ENCODE measurements at regions not wholly inside any gene's neighbourhood (a gene's known extent, or its start where the extent isn't known, plus 50 kb on each side); places are given as distances from the start of the nearest gene placed in this dataset.
A peak's percentile ranks its signal among the peaks of the same experiment; 100 is the strongest.

DNA sequence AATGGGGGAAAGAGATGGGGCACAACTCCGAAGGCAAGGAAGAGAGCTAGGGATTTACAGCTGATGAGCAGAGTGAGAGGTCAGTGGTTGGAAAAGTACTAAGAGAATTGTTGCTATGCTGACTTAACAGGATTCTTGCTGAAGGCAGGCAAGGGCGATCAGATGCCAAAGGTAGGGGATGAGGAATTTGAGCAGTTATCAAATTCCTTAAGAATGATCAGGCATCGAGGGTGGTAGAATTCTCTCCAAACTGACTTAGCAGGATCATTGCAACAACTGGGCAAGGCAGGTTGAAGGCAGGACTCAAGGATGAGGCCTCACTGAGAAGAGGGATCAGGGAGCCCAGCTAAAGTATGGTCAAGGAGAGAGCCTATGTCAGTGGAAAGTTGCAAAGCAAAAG lies 171.0 kb downstream of the HSD17B3 start:
- intact Hi-C loops (cut with DNase I; ENCODE audit: low total_unique reads) = no loop called here
- 90 to 97% (median 95%) methylated on average over 3 of the region's 3 CpGs for WGBS, 5 donors
- Histone ChIP-seq H3K36me3 (no peaks in the 10 kb centered on the region), H3K27ac (no peak overlapping the region), H3K9me3 (no peaks in the 10 kb centered on the region), H3K27me3 (no peaks in the 10 kb centered on the region), H3K4me3 (no peak overlapping the region), H3K4me1 (peaks cover 6 to 23% (median 14%) of the 10 kb centered on the region in 4 donors)
- DNase-seq = no peak
- no peak for TF ChIP-seq POLR2AphosphoS5 (IDR thresholded peaks at IDR 0.05)
- TF ChIP-seq EP300 (IDR thresholded peaks at IDR 0.05) = no peak
- TF ChIP-seq, protein P1, sequence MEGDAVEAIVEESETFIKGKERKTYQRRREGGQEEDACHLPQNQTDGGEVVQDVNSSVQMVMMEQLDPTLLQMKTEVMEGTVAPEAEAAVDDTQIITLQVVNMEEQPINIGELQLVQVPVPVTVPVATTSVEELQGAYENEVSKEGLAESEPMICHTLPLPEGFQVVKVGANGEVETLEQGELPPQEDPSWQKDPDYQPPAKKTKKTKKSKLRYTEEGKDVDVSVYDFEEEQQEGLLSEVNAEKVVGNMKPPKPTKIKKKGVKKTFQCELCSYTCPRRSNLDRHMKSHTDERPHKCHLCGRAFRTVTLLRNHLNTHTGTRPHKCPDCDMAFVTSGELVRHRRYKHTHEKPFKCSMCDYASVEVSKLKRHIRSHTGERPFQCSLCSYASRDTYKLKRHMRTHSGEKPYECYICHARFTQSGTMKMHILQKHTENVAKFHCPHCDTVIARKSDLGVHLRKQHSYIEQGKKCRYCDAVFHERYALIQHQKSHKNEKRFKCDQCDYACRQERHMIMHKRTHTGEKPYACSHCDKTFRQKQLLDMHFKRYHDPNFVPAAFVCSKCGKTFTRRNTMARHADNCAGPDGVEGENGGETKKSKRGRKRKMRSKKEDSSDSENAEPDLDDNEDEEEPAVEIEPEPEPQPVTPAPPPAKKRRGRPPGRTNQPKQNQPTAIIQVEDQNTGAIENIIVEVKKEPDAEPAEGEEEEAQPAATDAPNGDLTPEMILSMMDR (IDR thresholded peaks at IDR 0.05) = no peak
- no peak for TF ChIP-seq POLR2A (IDR thresholded peaks at IDR 0.05)

DNA sequence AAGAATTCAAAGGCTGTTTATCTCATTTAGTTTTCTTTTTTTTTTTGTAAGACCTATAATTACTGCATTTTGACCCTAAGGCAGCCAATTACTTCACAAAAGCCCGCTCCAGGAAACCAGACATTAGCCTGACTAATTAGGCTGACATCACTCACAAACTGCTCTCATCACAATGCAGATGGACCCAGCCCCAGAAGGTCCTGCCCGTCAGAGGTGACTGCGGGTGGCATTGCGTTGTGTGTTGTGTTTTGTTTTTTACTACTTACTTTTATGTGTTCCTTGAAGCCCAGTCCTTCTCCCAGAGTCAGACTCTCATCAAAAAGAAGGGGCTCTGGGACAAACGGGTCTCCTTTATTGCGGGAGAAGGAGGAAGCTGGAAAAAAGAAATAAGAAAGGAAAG lies 172.2 kb downstream of the HSD17B3 start:
- intact Hi-C loops (cut with DNase I; ENCODE audit: low total_unique reads) = no loop called here
- Histone ChIP-seq H3K36me3 (no peaks in the 10 kb centered on the region), H3K27ac (no peak overlapping the region), H3K4me3 (no peak overlapping the region), H3K27me3 (no peaks in the 10 kb centered on the region), H3K9me3 (no peaks in the 10 kb centered on the region), H3K4me1 (peaks cover 7 to 16% (median 11%) of the 10 kb centered on the region in 4 donors)
- no peak for TF ChIP-seq POLR2AphosphoS5 (IDR thresholded peaks at IDR 0.05)
- TF ChIP-seq EP300 (IDR thresholded peaks at IDR 0.05) = no peak
- TF ChIP-seq, protein P1 (IDR thresholded peaks at IDR 0.05) = no peak
- no peak for TF ChIP-seq POLR2A (IDR thresholded peaks at IDR 0.05)
- DNase-seq = no peak
- WGBS, 5 donors = 77 to 84% (median 79%) methylated on average over 6 of the region's 6 CpGs

DNA sequence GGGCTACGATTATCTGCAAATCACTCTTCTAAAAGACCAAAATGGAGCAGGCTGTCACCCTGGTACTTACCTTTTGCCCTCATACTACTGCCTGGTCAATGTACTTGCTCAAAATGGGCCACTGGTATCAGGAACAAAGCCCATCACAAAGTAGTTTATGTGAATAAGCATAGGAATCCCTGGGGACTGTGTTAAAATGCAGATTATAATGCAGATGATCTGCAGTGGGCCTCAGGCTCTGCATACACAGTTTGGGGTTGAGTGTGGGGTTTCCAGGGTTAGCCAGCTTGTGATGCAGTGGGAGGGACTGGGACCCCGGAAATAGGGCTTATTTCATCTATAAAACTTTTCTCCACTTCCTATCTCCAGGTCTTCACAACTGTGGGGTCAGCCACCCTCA lies 173.1 kb downstream of the HSD17B3 start:
- peaks cover 7 to 15% (median 11%) of the 10 kb centered on the region in 4 donors for H3K4me1 ChIP-seq
- 63 to 78% (median 73%) methylated on average over 2 of the region's 2 CpGs for WGBS, 5 donors

DNA sequence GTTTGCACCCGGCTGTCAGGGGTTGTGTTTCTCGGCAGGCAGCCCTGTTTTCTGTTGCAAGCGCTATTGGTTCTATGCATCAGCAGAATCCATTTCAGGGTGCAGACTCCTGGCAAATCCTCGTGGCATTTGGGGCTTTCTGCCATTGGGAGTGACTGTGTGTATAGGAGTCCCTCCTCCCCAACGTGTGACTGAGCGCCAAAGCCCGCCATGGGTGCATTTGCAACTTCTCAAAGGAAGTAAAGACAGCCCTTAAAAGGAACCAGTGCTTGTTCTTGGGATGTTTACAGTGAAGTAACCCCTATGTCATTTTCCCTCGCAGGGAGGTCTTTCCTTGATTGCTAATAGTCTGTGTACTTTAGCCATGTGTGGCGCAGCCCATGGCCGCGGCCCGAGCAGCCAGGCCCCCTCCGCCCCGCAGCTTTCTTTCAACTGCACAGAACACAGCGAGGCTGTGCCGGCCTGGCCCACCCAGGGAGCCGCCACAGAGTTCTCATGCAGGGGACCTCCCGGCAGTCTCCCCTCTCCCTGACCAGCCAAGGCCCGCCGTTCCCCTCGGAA lies 175.6 kb downstream of the HSD17B3 start:
- H3K4me1 ChIP-seq = peaks cover 7 to 15% (median 11%) of the 10 kb centered on the region in 4 donors
- H3K27ac ChIP-seq = peak overlapping the region; percentile 2 to 65 (median 25)
- H3K9me3 ChIP-seq = no peaks in the 10 kb centered on the region
- TF ChIP-seq POLR2A (IDR thresholded peaks at IDR 0.05) (no peak), POLR2AphosphoS5 (IDR thresholded peaks at IDR 0.05) (peak in 1 of 3 donors; percentile 43)
- TF ChIP-seq, protein P1 (IDR thresholded peaks at IDR 0.05) = no peak
- intact Hi-C loops (cut with DNase I; ENCODE audit: low total_unique reads) = no loop called here
- no peaks in the 10 kb centered on the region for H3K27me3 ChIP-seq
- H3K36me3 ChIP-seq = no peaks in the 10 kb centered on the region
- 54 to 59% (median 57%) methylated on average over 17 to 21 of the region's 21 CpGs for WGBS, 5 donors
- DNase-seq = peak in 1 of 2 donors; percentile 82
- no peak overlapping the region for H3K4me3 ChIP-seq

More for the DNA sequence above, 173.1 kb downstream of the HSD17B3 start:
- Histone ChIP-seq H3K27me3 (no peaks in the 10 kb centered on the region), H3K9me3 (no peaks in the 10 kb centered on the region), H3K27ac (no peak overlapping the region), H3K4me3 (no peak overlapping the region), H3K36me3 (no peaks in the 10 kb centered on the region)
- intact Hi-C loops (cut with DNase I; ENCODE audit: low total_unique reads) = no loop called here
- no peak for DNase-seq
- TF ChIP-seq POLR2A (IDR thresholded peaks at IDR 0.05) (no peak), POLR2AphosphoS5 (IDR thresholded peaks at IDR 0.05) (no peak), EP300 (IDR thresholded peaks at IDR 0.05) (no peak)
- TF ChIP-seq, protein P1 (IDR thresholded peaks at IDR 0.05) = no peak

Data from stomach (tissue), 8 donors.